ENCODE measurements at regions not wholly inside any gene's neighbourhood (a gene's known extent, or its start where the extent isn't known, plus 50 kb on each side); places are given as distances from the start of the nearest gene placed in this dataset.
"Not testable (repeated sequence)": the region's sequence is repeated elsewhere in the genome, so short reads cannot be mapped to it uniquely, and the experiment has no call there.

- no peaks in the 10 kb centered on the region for H3K27me3 ChIP-seq
- DNase-seq: no peak
- intact Hi-C loops (cut with DNase I): no loop called here
- no peaks in the 10 kb centered on the region for H3K36me3 ChIP-seq
- TF ChIP-seq POLR2A (IDR thresholded peaks at IDR 0.05) (no peak), EP300 (IDR thresholded peaks at IDR 0.05) (no peak), CTCF (IDR thresholded peaks at IDR 0.05) (no peak)
- no peaks in the 10 kb centered on the region for H3K4me1 ChIP-seq (ENCODE audit: insufficient read depth)
- no peak overlapping the region for H3K4me3 ChIP-seq
- 86 to 93% (median 91%) methylated on average over 2 of the region's 2 CpGs for WGBS, 3 donors
- H3K9me3 ChIP-seq: no peaks in the 10 kb centered on the region
- H3K27ac ChIP-seq: no peak overlapping the region
Measured at GRCh38 chr1:56249234-56249633, 330.1 kb downstream of the PLPP3 start.

GRCh38 chr1:56248138-56248537 is 331.2 kb downstream of the PLPP3 start:
- H3K27me3 ChIP-seq: no peaks in the 10 kb centered on the region
- no peaks in the 10 kb centered on the region for H3K9me3 ChIP-seq
- no peak overlapping the region for H3K4me3 ChIP-seq
- TF ChIP-seq POLR2A (IDR thresholded peaks at IDR 0.05) (no peak), EP300 (IDR thresholded peaks at IDR 0.05) (no peak), CTCF (IDR thresholded peaks at IDR 0.05) (no peak)
- WGBS, 3 donors: 99 to 100% (median 100%) methylated on average over 1 of the region's 1 CpG
- no peak overlapping the region for H3K27ac ChIP-seq
- no peak for DNase-seq
- H3K4me1 ChIP-seq (ENCODE audit: insufficient read depth): no peaks in the 10 kb centered on the region
- intact Hi-C loops (cut with DNase I): no loop called here
- H3K36me3 ChIP-seq: no peaks in the 10 kb centered on the region

GRCh38 chr1:56246726-56247125 is 332.6 kb downstream of the PLPP3 start:
- H3K27me3 ChIP-seq; intact Hi-C loops (cut with DNase I): not testable (repeated sequence)

GRCh38 chr1:56240400-56240799 is 339.0 kb downstream of the PLPP3 start:
- no peak overlapping the region for H3K27ac ChIP-seq
- no peak overlapping the region for H3K4me3 ChIP-seq
- TF ChIP-seq CTCF (IDR thresholded peaks at IDR 0.05) (no peak), POLR2A (IDR thresholded peaks at IDR 0.05) (no peak), EP300 (IDR thresholded peaks at IDR 0.05) (no peak)
- H3K4me1 ChIP-seq (ENCODE audit: insufficient read depth): no peaks in the 10 kb centered on the region
- H3K36me3 ChIP-seq: no peaks in the 10 kb centered on the region
- no peak for DNase-seq
- intact Hi-C loops (cut with DNase I): no loop called here
- H3K9me3 ChIP-seq: no peaks in the 10 kb centered on the region
- H3K27me3 ChIP-seq: no peaks in the 10 kb centered on the region
- 0 to 38% (median 38%) methylated on average over 1 of the region's 1 CpG for WGBS, 3 donors

More at GRCh38 chr1:56246726-56247125, 332.6 kb downstream of the PLPP3 start:
- H3K27ac ChIP-seq; H3K36me3 ChIP-seq; DNase-seq; H3K4me3 ChIP-seq; H3K4me1 ChIP-seq (ENCODE audit: insufficient read depth); H3K9me3 ChIP-seq: not testable (repeated sequence)
- WGBS, 3 donors: 87 to 90% (median 88%) methylated on average over 2 of the region's 2 CpGs

GRCh38 chr1:56237491-56238064 is 341.8 kb downstream of the PLPP3 start:
- H3K4me3 ChIP-seq: no peak overlapping the region
- no peaks in the 10 kb centered on the region for H3K9me3 ChIP-seq
- H3K27ac ChIP-seq: no peak overlapping the region
- WGBS, 3 donors: 95 to 98% (median 98%) methylated on average over 4 of the region's 4 CpGs
- no peaks in the 10 kb centered on the region for H3K27me3 ChIP-seq
- H3K4me1 ChIP-seq (ENCODE audit: insufficient read depth): no peaks in the 10 kb centered on the region
- DNase-seq: no peak
- no peaks in the 10 kb centered on the region for H3K36me3 ChIP-seq
- intact Hi-C loops (cut with DNase I): no loop called here
- TF ChIP-seq EP300 (IDR thresholded peaks at IDR 0.05): no peak
- no peak for TF ChIP-seq POLR2A (IDR thresholded peaks at IDR 0.05)
- TF ChIP-seq CTCF (IDR thresholded peaks at IDR 0.05): no peak

Data from ovary (tissue), 7 donors.